ENCODE measurements at regions not wholly inside any gene's neighbourhood (a gene's known extent, or its start where the extent isn't known, plus 50 kb on each side); places are given as distances from the start of the nearest gene placed in this dataset.

DNA sequence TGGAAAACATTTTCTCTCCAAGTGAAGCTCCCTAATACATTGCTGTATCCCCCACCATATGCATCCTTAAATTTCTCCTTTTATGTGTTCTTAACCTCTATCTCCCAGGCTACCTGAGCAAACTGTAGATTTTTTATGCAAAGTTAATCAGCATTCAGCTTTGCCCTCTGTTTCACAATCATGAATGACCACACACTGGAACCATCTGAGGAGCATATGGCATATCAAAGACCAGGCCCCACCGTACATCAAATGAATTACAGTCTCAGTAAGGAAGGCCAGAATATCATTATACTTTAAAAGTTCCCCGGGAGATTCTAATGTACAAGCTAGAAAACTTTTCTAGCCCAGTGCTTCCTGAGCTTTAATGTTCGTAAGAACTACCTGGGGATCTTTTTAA, 115.5 kb upstream of the NECTIN3 start:
- TF ChIP-seq TEAD4 (IDR thresholded peaks at IDR 0.05) = no peak
- no peak for TF ChIP-seq EP300 (IDR thresholded peaks at IDR 0.05; ENCODE audit: borderline replicate concordance)
- TF ChIP-seq CREB1 (IDR thresholded peaks at IDR 0.05; ENCODE audit: low read depth) = no peak
- no peak for TF ChIP-seq YY1 (IDR thresholded peaks at IDR 0.05; ENCODE audit: low read depth)
- no peak for TF ChIP-seq RAD21 (IDR thresholded peaks at IDR 0.05; ENCODE audit: low read depth)
- TF ChIP-seq FOXM1 (IDR thresholded peaks at IDR 0.05; ENCODE audit: borderline replicate concordance, low read depth) = no peak
- TF ChIP-seq REST (IDR thresholded peaks at IDR 0.05; ENCODE audit: low read depth) = no peak
- TF ChIP-seq MAX (IDR thresholded peaks at IDR 0.05) = no peak
- no peak for TF ChIP-seq TAF1 (IDR thresholded peaks at IDR 0.05; ENCODE audit: low read depth)
- TF ChIP-seq ZBTB7A (IDR thresholded peaks at IDR 0.05; ENCODE audit: low read depth) = no peak
- no peak for TF ChIP-seq EGR1 (IDR thresholded peaks at IDR 0.05)
- no peak for TF ChIP-seq CEBPB (IDR thresholded peaks at IDR 0.05)
- TF ChIP-seq NFIC (IDR thresholded peaks at IDR 0.05) = no peak
- TF ChIP-seq, protein P1, sequence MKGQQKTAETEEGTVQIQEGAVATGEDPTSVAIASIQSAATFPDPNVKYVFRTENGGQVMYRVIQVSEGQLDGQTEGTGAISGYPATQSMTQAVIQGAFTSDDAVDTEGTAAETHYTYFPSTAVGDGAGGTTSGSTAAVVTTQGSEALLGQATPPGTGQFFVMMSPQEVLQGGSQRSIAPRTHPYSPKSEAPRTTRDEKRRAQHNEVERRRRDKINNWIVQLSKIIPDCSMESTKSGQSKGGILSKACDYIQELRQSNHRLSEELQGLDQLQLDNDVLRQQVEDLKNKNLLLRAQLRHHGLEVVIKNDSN (IDR thresholded peaks at IDR 0.05) = no peak
- TF ChIP-seq TCF12 (IDR thresholded peaks at IDR 0.05; ENCODE audit: low read depth) = no peak

GRCh38 chr3:110957247-110958025, 114.2 kb upstream of the NECTIN3 start:
- TF ChIP-seq FOXM1 (IDR thresholded peaks at IDR 0.05; ENCODE audit: borderline replicate concordance, low read depth) = no peak
- TF ChIP-seq ZBTB7A (IDR thresholded peaks at IDR 0.05; ENCODE audit: low read depth) = no peak
- no peak for TF ChIP-seq YY1 (IDR thresholded peaks at IDR 0.05; ENCODE audit: low read depth)
- no peak for TF ChIP-seq MAX (IDR thresholded peaks at IDR 0.05)
- TF ChIP-seq, protein P1 (IDR thresholded peaks at IDR 0.05) = no peak
- no peak for TF ChIP-seq TAF1 (IDR thresholded peaks at IDR 0.05; ENCODE audit: low read depth)
- TF ChIP-seq TCF12 (IDR thresholded peaks at IDR 0.05; ENCODE audit: low read depth) = no peak
- TF ChIP-seq TEAD4 (IDR thresholded peaks at IDR 0.05) = no peak
- no peak for TF ChIP-seq CREB1 (IDR thresholded peaks at IDR 0.05; ENCODE audit: low read depth)
- TF ChIP-seq RAD21 (IDR thresholded peaks at IDR 0.05; ENCODE audit: low read depth) = no peak
- no peak for TF ChIP-seq REST (IDR thresholded peaks at IDR 0.05; ENCODE audit: low read depth)
- TF ChIP-seq NFIC (IDR thresholded peaks at IDR 0.05) = no peak
- no peak for TF ChIP-seq EP300 (IDR thresholded peaks at IDR 0.05; ENCODE audit: borderline replicate concordance)
- TF ChIP-seq EGR1 (IDR thresholded peaks at IDR 0.05) = no peak
- TF ChIP-seq CEBPB (IDR thresholded peaks at IDR 0.05) = no peak

DNA sequence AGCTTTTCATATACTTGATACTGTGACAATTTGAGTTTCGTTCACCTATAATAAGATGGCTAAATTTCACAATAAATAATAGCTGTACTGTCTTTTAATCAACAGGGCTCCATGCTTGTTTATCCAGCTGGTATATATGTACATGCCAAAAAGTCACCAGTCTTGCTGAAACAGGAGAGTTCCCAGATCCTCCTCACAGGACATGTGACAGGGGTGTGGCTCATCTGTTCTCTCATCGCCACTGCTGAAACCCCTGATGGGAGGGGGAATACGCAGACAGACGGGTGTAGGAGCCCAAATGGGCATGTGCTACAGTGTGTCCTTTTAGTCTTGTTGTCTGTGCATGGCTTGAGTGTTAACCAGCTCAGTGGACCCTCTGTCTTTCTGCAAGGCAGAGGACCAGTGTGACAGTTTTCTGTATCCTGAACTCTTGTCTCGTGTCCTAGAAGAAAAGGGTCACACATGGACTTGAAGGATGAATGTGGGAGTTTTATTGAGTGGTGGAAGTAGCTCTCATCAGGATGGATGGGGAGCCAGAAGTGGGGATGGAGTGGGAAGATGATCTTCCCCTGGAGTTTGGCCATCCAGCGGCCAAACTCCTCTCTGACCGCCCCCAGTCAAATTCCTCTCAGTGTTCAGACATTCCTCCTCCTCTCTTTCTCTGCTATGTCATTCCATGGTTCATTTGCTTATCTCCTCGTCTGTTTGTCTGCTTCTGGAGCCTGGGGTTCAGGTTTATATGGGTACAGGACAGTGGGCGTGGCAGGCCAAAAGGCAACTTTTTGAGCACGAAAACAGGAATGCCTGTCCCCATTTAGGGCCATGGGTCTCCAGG, 113.1 kb upstream of the NECTIN3 start:
- TF ChIP-seq NFIC (IDR thresholded peaks at IDR 0.05) = no peak
- no peak for TF ChIP-seq CEBPB (IDR thresholded peaks at IDR 0.05)
- TF ChIP-seq TCF12 (IDR thresholded peaks at IDR 0.05; ENCODE audit: low read depth) = no peak

DNA sequence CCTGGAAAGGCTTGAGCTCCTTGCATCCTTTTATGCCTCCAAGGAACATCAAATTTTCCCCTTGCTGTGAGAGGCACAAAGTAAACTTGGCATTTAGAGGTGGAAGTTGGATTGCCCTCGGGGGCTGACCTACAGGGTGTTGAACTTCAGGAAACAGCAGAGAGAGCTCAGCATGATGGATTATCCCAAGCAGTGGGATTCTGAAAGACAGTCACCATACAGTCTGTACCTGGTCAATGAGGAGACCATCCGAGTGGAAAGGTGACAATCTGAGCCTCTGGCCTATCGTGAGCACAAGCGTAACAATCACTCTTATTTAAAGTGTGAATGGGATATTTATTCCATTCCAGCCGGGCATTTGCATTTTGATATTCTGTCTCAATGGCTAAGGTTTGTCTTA, 105.6 kb upstream of the NECTIN3 start:
- TF ChIP-seq EGR1 (IDR thresholded peaks at IDR 0.05) (no peak), TEAD4 (IDR thresholded peaks at IDR 0.05) (no peak), RAD21 (IDR thresholded peaks at IDR 0.05; ENCODE audit: low read depth) (no peak), FOXM1 (IDR thresholded peaks at IDR 0.05; ENCODE audit: borderline replicate concordance, low read depth) (no peak), MAX (IDR thresholded peaks at IDR 0.05) (no peak), TCF12 (IDR thresholded peaks at IDR 0.05; ENCODE audit: low read depth) (no peak)
- TF ChIP-seq, protein P1 (IDR thresholded peaks at IDR 0.05) = no peak

All from Ishikawa (cell line).